Endothelial cell of umbilical vein (primary cell): ENCODE measurements at regions not wholly inside any gene's neighbourhood (a gene's known extent, or its start where the extent isn't known, plus 50 kb on each side); places are given as distances from the start of the nearest gene placed in this dataset.

Experiments
- BruUV-seq: library from RNA; stranded (reverse); fragments of 400-500 nt; replicated peaks from 2 replicates; lab custom pipeline; 2021; lab: Mats Ljungman, UMichigan
- CTCF ChIA-PET: fragments of 300-600, 350-600 bp; sonication (Branson Sonifier 250); formaldehyde crosslinking; loops from one replicate; lab custom pipeline; 2021; ENCODE audit warnings: antibody characterized with exemption, inconsistent platforms; lab: Charles Lee
- POLR2A ChIA-PET: fragments of 300-600, 350-600 bp; sonication (Branson Sonifier 250); formaldehyde crosslinking; loops from one replicate; lab custom pipeline; 2021; ENCODE audit warnings: antibody characterized with exemption, inconsistent platforms; lab: Charles Lee
- DNase-seq: peaks from one replicate; pipeline ENCODE4 v3.0.0-alpha.2; 2011; ENCODE audit warnings: low read depth, low spot score
- FAIRE-seq: peaks from 2 replicates; lab custom pipeline; 2011; peaks lifted over from hg19 to GRCh38; lab: Jason Lieb, UNC
- H2AFZ ChIP-seq: 2 replicates; pipeline ENCODE4 v1.6.0; 2012; ENCODE audit warnings: low read depth, low read length, control low read depth, inconsistent platforms
- H3K27ac ChIP-seq: 2 replicates; pipeline ENCODE4 v1.5.1; 2011; ENCODE audit warnings: low read depth, mild to moderate bottlenecking, control low read depth, low read length, moderate library complexity; ENCODE audit not compliant: insufficient read depth
- H3K27me3 ChIP-seq, 2 experiments: 2 replicates each; pipeline versions ENCODE4 v1.6.0 to v1.6.1; 2011; ENCODE audit warnings: low read length in 2 of 2, mixed read lengths in 1 of 2; ENCODE audit not compliant: control insufficient read depth in 2 of 2, insufficient read depth in 2 of 2
- H3K36me3 ChIP-seq, 2 experiments: 2 replicates in 1 of 2; 3 replicates in 1 of 2; pipeline ENCODE4 v1.5.1; 2011; ENCODE audit warnings: low read length in 2 of 2, mild to moderate bottlenecking in 1 of 2, moderate library complexity in 1 of 2; ENCODE audit not compliant: control insufficient read depth in 2 of 2, insufficient read depth in 2 of 2; ENCODE audit errors: extremely low read depth in 1 of 2
- H3K4me1 ChIP-seq: 3 replicates; pipeline ENCODE4 v1.5.1; 2011; ENCODE audit warnings: mild to moderate bottlenecking, low read length; ENCODE audit not compliant: control insufficient read depth, insufficient read depth; ENCODE audit errors: extremely low read depth
- H3K4me2 ChIP-seq: 2 replicates; pipeline ENCODE4 v1.6.1; 2011; ENCODE audit warnings: low read length, control low read depth, mixed read lengths; ENCODE audit not compliant: insufficient read depth
- H3K4me3 ChIP-seq, 3 experiments: fragments of 200-600 bp in 1 of 3; sonication (generic), shearing (Covaris generic) in 1 of 3; replicated peaks in 1 of 3; 2 replicates each; pipeline ENCODE4 v1.5.1; 2011 to 2016; ENCODE audit warnings: control low read depth in 3 of 3, low read length in 3 of 3, mild to moderate bottlenecking in 2 of 3, inconsistent platforms in 1 of 3, low read depth in 1 of 3, moderate library complexity in 1 of 3; ENCODE audit not compliant: insufficient read depth in 1 of 3
- H3K79me2 ChIP-seq: 2 replicates; pipeline ENCODE4 v1.6.0; 2012; ENCODE audit warnings: low read length, inconsistent platforms; ENCODE audit not compliant: control insufficient read depth, insufficient read depth
- H3K9ac ChIP-seq: replicated peaks from 2 replicates; pipeline ENCODE3; 2011; ENCODE audit warnings: low read length, control low read depth; ENCODE audit not compliant: insufficient read depth; ENCODE audit errors: extremely low read depth
- H3K9me1 ChIP-seq: replicated peaks from 3 replicates; pipeline ENCODE4 v1.6.0; 2011; ENCODE audit warnings: mild to moderate bottlenecking, low read length; ENCODE audit not compliant: control insufficient read depth, insufficient read depth; ENCODE audit errors: extremely low read depth
- H3K9me3 ChIP-seq: replicated peaks from 2 replicates; pipeline ENCODE4 v1.5.1; 2012; ENCODE audit warnings: low read length, inconsistent platforms; ENCODE audit not compliant: control insufficient read depth, insufficient read depth
- H4K20me1 ChIP-seq: replicated peaks from 2 replicates; pipeline ENCODE3; 2011; ENCODE audit warnings: mild to moderate bottlenecking, low read length; ENCODE audit not compliant: control insufficient read depth, insufficient read depth; ENCODE audit errors: extremely low read depth
- CTCF ChIP-seq, 2 donors: IDR thresholded peaks; 1 replicate in 1 of 2; 2 replicates in 1 of 2; pipeline ENCODE4 v1.5.1; 2011; ENCODE audit warnings: low read length in 2 of 2, mild to moderate bottlenecking in 2 of 2, moderate library complexity in 2 of 2, control low read depth in 1 of 2, inconsistent platforms in 1 of 2, low read depth in 1 of 2; ENCODE audit not compliant: insufficient read depth in 1 of 2; ENCODE audit errors: extremely low read depth in 1 of 2
- EZH2 ChIP-seq: IDR thresholded peaks from 2 replicates; pipeline ENCODE4 v1.6.1; 2012; ENCODE audit warnings: borderline replicate concordance, low read depth, mild to moderate bottlenecking, moderate library complexity, low read length, inconsistent platforms; ENCODE audit not compliant: severe bottlenecking
- FOS ChIP-seq: IDR thresholded peaks from 2 replicates; pipeline ENCODE4 v1.6.1; 2011; ENCODE audit warnings: mild to moderate bottlenecking, low read length, moderate library complexity, borderline replicate concordance; ENCODE audit not compliant: insufficient read depth
- GATA2 ChIP-seq: IDR thresholded peaks from 2 replicates; pipeline ENCODE4 v1.7.0; 2011; ENCODE audit warnings: low read depth, mild to moderate bottlenecking, moderate library complexity, mixed read lengths, low read length; ENCODE audit not compliant: insufficient read length, insufficient read depth
- JUN ChIP-seq: IDR thresholded peaks from 2 replicates; pipeline ENCODE4 v1.6.1; 2011; ENCODE audit warnings: borderline replicate concordance, low read depth; ENCODE audit not compliant: insufficient read length, insufficient read depth
- MAX ChIP-seq: IDR thresholded peaks from 2 replicates; pipeline ENCODE4 v1.6.1; 2011; ENCODE audit not compliant: insufficient read depth, insufficient read length
- MYC ChIP-seq: IDR thresholded peaks from one replicate; pipeline ENCODE4 v1.6.1; 2011; ENCODE audit warnings: mild to moderate bottlenecking, low read depth, low read length
- POLR2A ChIP-seq: IDR thresholded peaks from 2 replicates; pipeline ENCODE4 v1.6.1; 2012; ENCODE audit warnings: low read depth, mild to moderate bottlenecking, control low read depth, low read length
- POLR2AphosphoS5 ChIP-seq: IDR thresholded peaks from 2 replicates; pipeline ENCODE4 v1.6.1; 2012; ENCODE audit warnings: low read depth, mild to moderate bottlenecking, control low read depth, low read length, moderate library complexity; ENCODE audit not compliant: insufficient read depth
- dilution Hi-C: fragments of 300-500 bp; cut with MboI; formaldehyde crosslinking; loops from one replicate; pipeline ENCODE4 v1.15.0; 2019; ENCODE audit warnings: low sequenced_read_pairs; ENCODE audit not compliant: extremely low pct_ligation_motif_present
- intact Hi-C: fragments of 100-400 bp; cut with micrococcal nuclease; formaldehyde crosslinking; loops from one replicate; pipeline ENCODE4 v1.10.0; 2022

GRCh38 chr18:73199151-73199550 lies 331.4 kb upstream of the NETO1 start:
- intact Hi-C loops: no loop called here
- Histone ChIP-seq H3K9me1 (no peaks in the 10 kb centered on the region), H2AFZ (no peak overlapping the region), H3K9me3 (no peaks in the 10 kb centered on the region), H3K79me2 (no peaks in the 10 kb centered on the region), H3K4me3 (no peak overlapping the region), H3K27ac (no peak overlapping the region), H4K20me1 (no peaks in the 10 kb centered on the region), H3K4me1 (no peaks in the 10 kb centered on the region), H3K9ac (no peak overlapping the region), H3K27me3 (no peaks in the 10 kb centered on the region), H3K36me3 (no peaks in the 10 kb centered on the region), H3K4me2 (no peak overlapping the region)
- no TSS peak for BruUV-seq
- dilution Hi-C loops: no loop called here
- ChIA-PET POLR2A (no interaction called here), CTCF (no interaction called here)
- TF ChIP-seq FOS: no peak
- TF ChIP-seq POLR2AphosphoS5: no peak
- no peak for TF ChIP-seq JUN
- TF ChIP-seq POLR2A: no peak
- TF ChIP-seq GATA2: no peak
- TF ChIP-seq MAX: no peak
- no peak for TF ChIP-seq CTCF (IDR thresholded peaks at IDR 0.05; ENCODE audit: extremely low read depth in 1 of 2, insufficient read depth in 1 of 2, low read depth in 1 of 2, low read length in 2 of 2)
- no peak for TF ChIP-seq MYC
- no peak for TF ChIP-seq EZH2
- no peak for FAIRE-seq
- DNase-seq: no peak
